Cardiac muscle cell (in vitro differentiated cells and primary cell): ENCODE measurements at regions not wholly inside any gene's neighbourhood (a gene's known extent, or its start where the extent isn't known, plus 50 kb on each side); places are given as distances from the start of the nearest gene placed in this dataset.

Experiments
- DNase-seq, 2 donors: peaks; one replicate each; pipeline versions ENCODE4 v3.0.0 to v3.0.0-alpha.2; 2010 to 2017; ENCODE audit warnings: low read depth in 1 of 2, low spot score in 1 of 2
- H3K27ac ChIP-seq: fragments of 200-600 bp; sonication (generic); 2 replicates; pipeline ENCODE4 v1.5.1; 2016
- H3K27me3 ChIP-seq: fragments of 200-600 bp; sonication (generic); 2 replicates; pipeline ENCODE4 v1.6.0; 2016; ENCODE audit warnings: control low read depth
- H3K36me3 ChIP-seq: fragments of 200-600 bp; sonication (generic); 2 replicates; pipeline ENCODE4 v1.5.1; 2016; ENCODE audit warnings: control low read depth
- H3K4me1 ChIP-seq: fragments of 200-600 bp; sonication (generic); 2 replicates; pipeline ENCODE4 v1.8.1; 2017; ENCODE audit warnings: low read depth, mild to moderate bottlenecking, mixed run types
- H3K4me3 ChIP-seq: fragments of 200-600 bp; sonication (generic); 2 replicates; pipeline ENCODE4 v1.5.1; 2016; ENCODE audit warnings: mild to moderate bottlenecking
- H3K9me3 ChIP-seq: fragments of 200-600 bp; sonication (generic); 2 replicates; pipeline ENCODE4 v1.5.1; 2017; ENCODE audit warnings: low read depth, mild to moderate bottlenecking, control low read depth
- TF ChIP-seq, protein P1 (sequence below): IDR thresholded peaks from 2 replicates; pipeline ENCODE4 v1.5.1; 2012; ENCODE audit warnings: low read depth, mild to moderate bottlenecking, low read length

DNA sequence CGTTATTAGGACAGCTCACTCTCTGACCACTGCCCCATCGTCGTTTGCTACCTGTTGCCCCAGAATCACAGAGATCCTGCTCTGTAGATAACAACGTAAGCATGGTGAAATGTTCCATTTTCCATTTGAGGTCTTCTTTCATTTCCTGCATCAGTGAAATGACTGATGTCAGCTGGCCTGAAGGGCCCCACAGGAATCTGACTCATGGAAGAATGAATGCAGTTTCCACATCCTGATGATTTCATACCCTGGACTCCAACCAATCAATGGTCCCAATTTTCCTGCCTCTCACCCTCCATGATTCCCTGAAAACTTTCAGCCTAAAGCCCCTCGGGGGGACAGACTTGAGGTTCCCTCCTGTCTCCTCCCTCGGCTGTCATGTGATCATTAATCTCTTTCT, 394.4 kb upstream of the CDH4 start:
- Histone ChIP-seq H3K27ac (no peak overlapping the region), H3K9me3 (no peaks in the 10 kb centered on the region), H3K4me1 (no peaks in the 10 kb centered on the region), H3K4me3 (no peak overlapping the region), H3K27me3 (no peaks in the 10 kb centered on the region), H3K36me3 (no peaks in the 10 kb centered on the region)
- no peak for DNase-seq
- TF ChIP-seq, protein P1, sequence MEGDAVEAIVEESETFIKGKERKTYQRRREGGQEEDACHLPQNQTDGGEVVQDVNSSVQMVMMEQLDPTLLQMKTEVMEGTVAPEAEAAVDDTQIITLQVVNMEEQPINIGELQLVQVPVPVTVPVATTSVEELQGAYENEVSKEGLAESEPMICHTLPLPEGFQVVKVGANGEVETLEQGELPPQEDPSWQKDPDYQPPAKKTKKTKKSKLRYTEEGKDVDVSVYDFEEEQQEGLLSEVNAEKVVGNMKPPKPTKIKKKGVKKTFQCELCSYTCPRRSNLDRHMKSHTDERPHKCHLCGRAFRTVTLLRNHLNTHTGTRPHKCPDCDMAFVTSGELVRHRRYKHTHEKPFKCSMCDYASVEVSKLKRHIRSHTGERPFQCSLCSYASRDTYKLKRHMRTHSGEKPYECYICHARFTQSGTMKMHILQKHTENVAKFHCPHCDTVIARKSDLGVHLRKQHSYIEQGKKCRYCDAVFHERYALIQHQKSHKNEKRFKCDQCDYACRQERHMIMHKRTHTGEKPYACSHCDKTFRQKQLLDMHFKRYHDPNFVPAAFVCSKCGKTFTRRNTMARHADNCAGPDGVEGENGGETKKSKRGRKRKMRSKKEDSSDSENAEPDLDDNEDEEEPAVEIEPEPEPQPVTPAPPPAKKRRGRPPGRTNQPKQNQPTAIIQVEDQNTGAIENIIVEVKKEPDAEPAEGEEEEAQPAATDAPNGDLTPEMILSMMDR, result no peak

DNA sequence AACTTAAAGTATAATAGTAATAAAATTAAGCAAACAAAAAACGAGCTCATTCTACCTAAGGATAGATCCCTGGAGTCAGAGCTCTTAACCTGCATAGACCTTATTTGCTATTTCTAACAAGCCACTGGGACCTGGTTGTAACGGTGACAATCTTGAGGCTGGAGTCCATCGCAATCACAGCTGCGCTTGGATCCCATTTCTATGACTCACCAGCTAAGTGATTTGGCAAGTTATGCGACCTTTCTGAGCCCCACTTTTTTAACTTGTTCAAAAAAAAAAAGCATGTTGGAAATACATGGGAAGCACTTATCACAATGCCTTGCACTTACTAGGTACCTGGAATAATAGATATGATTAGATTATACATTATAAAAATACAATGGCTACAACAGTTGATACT, 389.5 kb upstream of the CDH4 start:
- H3K36me3 ChIP-seq, result no peaks in the 10 kb centered on the region
- H3K27me3 ChIP-seq, result no peaks in the 10 kb centered on the region
- TF ChIP-seq, protein P1, result no peak
- no peaks in the 10 kb centered on the region for H3K9me3 ChIP-seq
- no peak for DNase-seq
- H3K4me3 ChIP-seq, result no peak overlapping the region
- no peak overlapping the region for H3K27ac ChIP-seq
- H3K4me1 ChIP-seq, result no peaks in the 10 kb centered on the region

DNA sequence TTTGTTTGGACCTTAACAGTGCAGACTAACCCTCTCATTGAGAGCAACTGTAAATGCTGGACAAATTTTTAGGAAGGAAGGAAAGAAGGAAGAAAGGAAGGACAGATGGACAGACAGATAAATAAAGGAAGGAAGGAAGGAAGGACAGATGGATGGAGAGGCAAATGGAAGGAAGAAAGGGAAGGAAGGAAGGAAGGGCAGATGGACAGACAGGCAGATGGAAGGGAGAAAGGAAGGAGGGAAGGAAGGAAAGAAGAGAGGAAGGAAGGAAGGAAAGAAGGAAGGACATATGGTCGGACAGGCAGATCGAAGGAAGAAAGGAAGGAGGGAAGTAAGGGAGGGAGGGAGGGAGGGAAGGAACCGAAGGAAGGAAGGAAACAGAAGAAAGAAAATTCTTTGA, 388.5 kb upstream of the CDH4 start:
- DNase-seq, result no peak
- TF ChIP-seq, protein P1, result no peak
- Histone ChIP-seq H3K36me3 (no peaks in the 10 kb centered on the region), H3K4me1 (no peaks in the 10 kb centered on the region), H3K27me3 (no peaks in the 10 kb centered on the region), H3K27ac (no peak overlapping the region), H3K9me3 (no peaks in the 10 kb centered on the region), H3K4me3 (no peak overlapping the region)

DNA sequence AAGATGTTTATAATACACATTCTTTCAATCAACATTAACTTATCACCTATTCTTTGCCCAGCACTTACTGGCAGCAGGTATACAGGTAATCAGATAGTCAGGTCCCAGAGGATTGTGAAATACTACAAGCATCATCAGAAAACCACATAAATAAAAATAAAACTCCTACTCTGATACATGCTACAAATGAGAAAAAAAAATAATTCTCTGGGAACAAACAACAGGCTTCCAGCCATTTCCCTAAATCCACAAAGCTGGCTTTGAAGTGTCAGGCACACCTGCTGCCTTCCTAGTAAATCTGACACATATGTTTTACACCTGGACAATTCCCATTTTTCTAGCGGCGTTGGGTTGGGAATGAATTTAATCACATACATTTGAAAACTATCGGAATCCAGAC, 384.5 kb upstream of the CDH4 start:
- no peak overlapping the region for H3K4me3 ChIP-seq
- H3K27me3 ChIP-seq, result no peaks in the 10 kb centered on the region
- TF ChIP-seq, protein P1, result no peak
- H3K4me1 ChIP-seq, result no peaks in the 10 kb centered on the region
- H3K36me3 ChIP-seq, result no peaks in the 10 kb centered on the region
- no peak overlapping the region for H3K27ac ChIP-seq
- no peak for DNase-seq
- no peaks in the 10 kb centered on the region for H3K9me3 ChIP-seq

DNA sequence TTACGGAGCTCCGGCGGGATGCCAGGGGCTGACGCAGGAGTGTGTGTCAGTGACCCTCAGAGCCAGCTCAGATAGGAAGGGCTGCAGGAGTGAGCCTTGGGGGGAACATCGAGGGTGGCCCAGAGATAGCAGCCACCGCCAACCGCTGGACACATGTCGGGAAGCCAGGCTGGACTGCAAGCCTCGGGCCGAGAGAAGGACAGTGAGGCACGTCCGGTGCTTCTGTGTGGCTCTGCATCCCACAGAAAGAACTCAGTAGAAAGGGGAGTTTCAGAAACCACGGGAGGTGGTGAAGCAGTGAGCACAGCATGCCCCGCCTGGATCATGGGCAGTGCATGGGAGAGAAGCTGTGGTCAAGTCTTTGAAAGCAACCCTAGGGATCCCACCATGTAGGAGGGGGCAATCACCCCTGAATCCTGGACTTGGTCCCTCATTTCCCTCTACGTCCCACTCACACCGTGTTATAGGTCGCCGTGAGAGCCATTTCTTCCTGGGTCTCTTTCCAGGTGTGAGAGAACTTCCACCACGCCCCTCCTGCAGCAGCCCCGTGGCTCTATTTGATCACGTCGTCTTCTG, 383.7 kb upstream of the CDH4 start:
- no peaks in the 10 kb centered on the region for H3K36me3 ChIP-seq
- no peaks in the 10 kb centered on the region for H3K9me3 ChIP-seq
- H3K27ac ChIP-seq, result no peak overlapping the region
- DNase-seq, result no peak
- no peak overlapping the region for H3K4me3 ChIP-seq
- no peaks in the 10 kb centered on the region for H3K4me1 ChIP-seq
- H3K27me3 ChIP-seq, result no peaks in the 10 kb centered on the region
- TF ChIP-seq, protein P1, result no peak

DNA sequence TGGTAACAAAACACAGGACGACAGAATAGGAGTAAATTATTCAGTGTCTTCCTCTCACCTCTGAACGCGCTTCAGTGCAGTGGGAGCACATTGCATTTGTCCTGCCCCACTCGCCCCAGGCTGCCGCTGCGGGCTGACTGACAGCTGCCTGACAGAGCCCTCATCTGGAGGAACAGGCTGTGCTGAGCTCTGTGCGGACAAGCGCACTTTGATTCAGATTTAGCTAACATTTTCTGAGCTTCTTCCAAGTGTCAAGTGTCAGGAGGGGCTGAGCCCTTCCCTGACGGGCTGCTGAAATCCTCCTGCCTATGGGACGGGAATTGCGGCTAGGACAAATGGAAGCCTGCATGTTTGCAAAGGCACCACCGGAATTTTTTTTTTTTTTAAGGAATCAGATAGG, 383.0 kb upstream of the CDH4 start:
- Histone ChIP-seq H3K27me3 (no peaks in the 10 kb centered on the region), H3K27ac (no peak overlapping the region), H3K36me3 (no peaks in the 10 kb centered on the region), H3K4me1 (no peaks in the 10 kb centered on the region), H3K4me3 (no peak overlapping the region), H3K9me3 (no peaks in the 10 kb centered on the region)
- TF ChIP-seq, protein P1, result no peak
- no peak for DNase-seq
